GM12878 (cell line): ENCODE measurements at regions not wholly inside any gene's neighbourhood (a gene's known extent, or its start where the extent isn't known, plus 50 kb on each side); places are given as distances from the start of the nearest gene placed in this dataset. TPM values are rescaled to one million over a fixed set of nuclear protein-coding genes. Genes with fewer than 3 reads are reported as not detected.

ENCODE experiments used
- ATF7 ChIP-seq: fragments of 450-650 bp; IDR thresholded peaks from 2 replicates; pipeline ENCODE4 v1.6.1; 2016; ENCODE audit warnings: low read depth, mild to moderate bottlenecking
- CBX5 ChIP-seq: sonication (generic); IDR thresholded peaks from 2 replicates; pipeline ENCODE4 v1.6.1; 2016; ENCODE audit warnings: low read depth, moderate library complexity, mild to moderate bottlenecking, inconsistent platforms
- DPF2 ChIP-seq: fragments of 450-650 bp; IDR thresholded peaks from 2 replicates; pipeline ENCODE4 v1.6.1; 2017; ENCODE audit warnings: mild to moderate bottlenecking
- HDGF ChIP-seq: fragments of 450-650 bp; IDR thresholded peaks from 2 replicates; pipeline ENCODE4 v1.6.1; 2016; ENCODE audit warnings: antibody characterized with exemption
- NBN ChIP-seq: fragments of 450-650 bp; IDR thresholded peaks from 2 replicates; pipeline ENCODE4 v1.6.1; 2016
- PAX8 ChIP-seq: fragments of 450-650 bp; IDR thresholded peaks from 2 replicates; pipeline ENCODE4 v1.6.1; 2017; ENCODE audit warnings: mild to moderate bottlenecking, moderate library complexity
- small RNA-seq: library from RNA; depleted of rRNA; stranded (forward); fragments of <200 nt; gene quantifications from one replicate; pipeline ENCODE3, GENCODE V24; 2014
- TF ChIP-seq, protein P1 (sequence below): fragments of 450-650 bp; formaldehyde crosslinking; IDR thresholded peaks from 2 replicates; pipeline ENCODE4 v1.4.0; 2022; ENCODE audit warnings: mild to moderate bottlenecking, moderate library complexity

DNA sequence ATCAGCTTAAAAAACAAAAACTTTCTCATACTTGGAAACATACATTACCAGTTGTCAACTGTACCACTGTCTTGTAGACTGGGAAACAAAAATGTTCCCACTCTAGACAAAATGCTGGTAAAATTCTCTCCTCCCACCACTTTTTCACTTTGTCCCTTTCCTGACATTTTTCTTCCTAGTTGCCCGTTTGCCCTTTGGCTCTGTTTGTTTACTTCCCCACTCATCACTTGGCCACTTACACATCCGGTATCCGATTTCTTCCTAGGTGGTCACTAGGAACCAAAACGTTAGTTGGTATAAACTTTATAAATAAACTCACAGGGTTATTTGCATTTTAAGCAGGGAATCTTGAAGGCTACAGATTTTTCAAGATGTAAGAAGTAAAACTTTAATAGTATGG is 84.9 kb downstream of the METTL4 start (continued):
- TF ChIP-seq, protein P1, sequence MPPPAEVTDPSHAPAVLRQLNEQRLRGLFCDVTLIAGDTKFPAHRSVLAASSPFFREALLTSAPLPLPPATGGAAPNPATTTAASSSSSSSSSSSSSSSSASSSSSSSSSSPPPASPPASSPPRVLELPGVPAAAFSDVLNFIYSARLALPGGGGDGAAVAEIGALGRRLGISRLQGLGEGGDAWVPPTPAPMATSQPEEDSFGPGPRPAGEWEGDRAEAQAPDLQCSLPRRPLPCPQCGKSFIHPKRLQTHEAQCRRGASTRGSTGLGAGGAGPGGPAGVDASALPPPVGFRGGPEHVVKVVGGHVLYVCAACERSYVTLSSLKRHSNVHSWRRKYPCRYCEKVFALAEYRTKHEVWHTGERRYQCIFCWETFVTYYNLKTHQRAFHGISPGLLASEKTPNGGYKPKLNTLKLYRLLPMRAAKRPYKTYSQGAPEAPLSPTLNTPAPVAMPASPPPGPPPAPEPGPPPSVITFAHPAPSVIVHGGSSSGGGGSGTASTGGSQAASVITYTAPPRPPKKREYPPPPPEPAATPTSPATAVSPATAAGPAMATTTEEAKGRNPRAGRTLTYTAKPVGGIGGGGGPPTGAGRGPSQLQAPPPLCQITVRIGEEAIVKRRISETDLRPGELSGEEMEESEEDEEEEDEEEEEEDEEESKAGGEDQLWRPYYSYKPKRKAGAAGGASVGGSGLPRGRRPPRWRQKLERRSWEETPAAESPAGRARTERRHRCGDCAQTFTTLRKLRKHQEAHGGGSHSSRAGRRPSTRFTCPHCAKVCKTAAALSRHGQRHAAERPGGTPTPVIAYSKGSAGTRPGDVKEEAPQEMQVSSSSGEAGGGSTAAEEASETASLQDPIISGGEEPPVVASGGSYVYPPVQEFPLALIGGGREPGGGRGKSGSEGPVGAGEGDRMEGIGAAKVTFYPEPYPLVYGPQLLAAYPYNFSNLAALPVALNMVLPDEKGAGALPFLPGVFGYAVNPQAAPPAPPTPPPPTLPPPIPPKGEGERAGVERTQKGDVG (CRISPR knock-in tag), result no peak
- no peak for TF ChIP-seq PAX8
- TF ChIP-seq NBN, result no peak
- no peak for TF ChIP-seq DPF2
- TF ChIP-seq ATF7, result no peak
- no peak for TF ChIP-seq HDGF
- TF ChIP-seq CBX5, result no peak
- TF ChIP-seq, all 136 proteins: peak for 0

Small RNAs in the stretch of these regions (small RNA-seq; reads per million reads assigned to genes)
- gene AP005119.1 (not detected), gene COX6CP3 (not detected), gene RN7SKP72 (not detected)
